Stimulated activated naive CD4-positive, alpha-beta T cell treated with Interleukin-2 at 50 U/mL for 16 hours (primary cell): ENCODE measurements at regions not wholly inside any gene's neighbourhood (a gene's known extent, or its start where the extent isn't known, plus 50 kb on each side); places are given as distances from the start of the nearest gene placed in this dataset.
"Not testable (repeated sequence)": the region's sequence is repeated elsewhere in the genome, so short reads cannot be mapped to it uniquely, and the experiment has no call there.

Experiments used
- DNase-seq: peaks from one replicate; lab custom pipeline; 2025; lab: John Stamatoyannopoulos, UW

GRCh38 chrX:1852082-1852481 is 237.2 kb downstream of the ASMT start:
- no peak for DNase-seq

- no peak for DNase-seq
Measured at GRCh38 chrX:1853447-1853846, 238.6 kb downstream of the ASMT start.

- DNase-seq: no peak
Measured at GRCh38 chrX:1853916-1854315, 239.1 kb downstream of the ASMT start.

GRCh38 chrX:1854861-1855260 is 240.0 kb downstream of the ASMT start:
- not testable (repeated sequence) for DNase-seq

GRCh38 chrX:1859266-1859665 is 244.4 kb downstream of the ASMT start:
- DNase-seq: not testable (repeated sequence)

- DNase-seq: no peak
Measured at GRCh38 chrX:1860936-1861594, 246.2 kb downstream of the ASMT start.

GRCh38 chrX:1863995-1864394 is 249.1 kb downstream of the ASMT start:
- not testable (repeated sequence) for DNase-seq

DNA sequence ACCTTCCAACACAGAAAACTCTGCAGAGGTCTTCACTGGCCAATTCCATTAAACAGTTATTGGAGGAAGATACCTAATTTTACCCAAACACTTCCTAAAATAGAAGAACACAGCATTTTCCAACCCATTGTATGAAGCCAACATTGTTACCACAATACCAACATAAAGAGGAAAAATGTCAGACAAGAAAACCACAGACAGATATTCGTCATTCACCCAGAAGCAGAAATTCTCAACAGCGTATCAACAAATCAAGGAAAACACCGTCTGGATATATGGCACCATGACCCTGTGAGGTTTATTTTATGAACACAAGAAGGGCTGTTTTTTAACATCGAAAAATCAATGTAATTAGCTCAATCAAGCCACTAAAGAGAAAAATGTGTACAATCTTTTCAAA is 255.6 kb downstream of the ASMT start:
- no peak for DNase-seq

DNA sequence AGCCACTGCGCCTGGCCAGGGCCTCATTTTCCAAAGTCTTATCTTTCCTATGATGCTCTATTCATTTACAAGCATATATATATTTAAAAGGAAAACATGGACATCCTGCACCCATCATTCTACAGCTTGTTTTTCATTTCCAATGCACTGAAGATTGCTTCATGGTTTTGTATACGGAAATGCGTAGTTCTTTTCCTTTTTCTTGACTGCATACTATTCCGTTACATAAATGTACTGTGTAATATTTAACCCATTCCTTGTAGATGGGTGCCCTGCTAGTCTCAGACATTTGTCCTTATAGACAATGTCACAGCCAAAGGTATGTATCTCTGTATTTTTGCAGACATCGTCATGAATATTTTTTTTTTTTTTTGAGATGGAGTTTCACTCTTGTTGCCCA is 257.0 kb downstream of the ASMT start:
- DNase-seq: no peak

DNA sequence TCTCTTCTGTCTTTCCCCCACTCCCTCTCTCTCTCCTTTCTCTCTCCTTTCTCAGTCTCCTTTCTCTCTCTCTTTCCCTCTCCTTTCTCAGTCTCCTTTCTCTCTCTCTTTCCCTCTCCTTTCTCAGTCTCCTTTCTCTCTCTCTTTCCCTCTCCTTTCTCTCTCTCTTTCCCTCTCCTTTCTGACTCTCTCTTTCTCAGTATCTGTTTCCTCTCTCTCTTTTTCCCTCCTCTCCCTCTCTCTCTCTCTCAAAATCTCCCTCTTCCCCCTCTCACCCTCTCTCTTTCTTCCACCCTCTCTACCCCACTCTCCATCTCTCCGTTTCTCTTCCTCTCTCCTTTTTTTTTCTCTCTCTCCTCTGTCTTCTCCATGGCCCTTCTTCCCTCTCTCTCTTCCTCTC is 258.8 kb downstream of the ASMT start:
- DNase-seq: no peak

DNA sequence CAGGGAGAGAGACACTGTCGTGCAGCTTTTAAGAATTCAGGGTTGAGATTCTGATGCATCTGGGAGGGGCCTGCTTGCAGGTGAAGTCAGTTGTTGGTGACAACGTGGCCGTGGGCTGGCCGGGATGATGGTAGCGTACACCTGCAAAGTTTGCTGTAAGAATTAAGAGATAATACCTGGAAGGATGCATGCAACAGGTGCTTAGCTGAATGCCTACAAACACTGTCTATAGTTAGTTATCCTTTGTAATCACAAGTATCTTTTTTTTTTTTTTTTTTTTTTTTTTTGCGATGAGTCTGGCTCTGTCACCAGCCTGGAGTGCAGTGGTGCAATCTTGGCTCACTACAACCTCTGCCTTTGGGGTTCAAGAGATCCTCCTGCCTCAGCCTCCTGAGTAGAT is 259.6 kb downstream of the ASMT start:
- no peak for DNase-seq

DNA sequence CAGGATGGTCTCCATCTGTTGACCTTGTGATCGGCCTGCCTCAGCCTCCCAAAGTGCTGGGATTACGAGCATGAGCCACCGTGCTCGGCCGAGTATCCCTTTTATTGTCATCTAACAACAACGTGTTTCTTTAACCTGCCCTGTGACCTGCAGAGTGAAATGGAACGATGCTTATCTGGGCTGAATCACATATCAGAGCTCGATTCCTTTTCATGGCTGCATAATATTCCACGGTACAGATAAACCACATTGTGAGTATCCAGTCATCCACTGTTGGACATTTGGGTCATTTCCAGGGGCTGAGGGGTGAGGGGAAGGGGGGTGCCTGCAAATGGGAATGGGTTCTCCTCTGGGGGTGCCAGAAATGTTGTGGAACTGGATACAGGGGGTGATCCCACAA is 260.0 kb downstream of the ASMT start:
- no peak for DNase-seq

DNA sequence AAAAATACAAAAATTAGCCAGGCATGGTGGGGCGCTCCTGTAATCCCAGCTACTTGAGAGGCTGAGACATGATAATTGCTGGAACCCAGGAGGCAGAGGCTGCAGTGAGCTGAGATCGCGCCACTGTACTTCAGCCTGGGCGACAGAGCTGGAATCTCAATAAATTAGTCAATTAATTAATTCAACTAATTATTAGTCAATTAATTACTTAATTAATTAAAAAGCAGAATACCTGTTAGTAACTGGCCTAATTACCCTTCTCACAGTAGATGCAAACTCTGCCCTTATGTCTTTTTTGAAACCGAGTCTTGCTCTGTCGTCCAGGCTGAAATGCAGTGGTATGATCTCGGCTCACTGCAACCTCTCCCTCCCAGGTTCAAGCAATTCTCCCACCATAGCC is 261.2 kb downstream of the ASMT start:
- no peak for DNase-seq

GRCh38 chrX:1877780-1878179 is 262.9 kb downstream of the ASMT start:
- no peak for DNase-seq

GRCh38 chrX:1880884-1881817 is 266.3 kb downstream of the ASMT start:
- not testable (repeated sequence) for DNase-seq

DNA sequence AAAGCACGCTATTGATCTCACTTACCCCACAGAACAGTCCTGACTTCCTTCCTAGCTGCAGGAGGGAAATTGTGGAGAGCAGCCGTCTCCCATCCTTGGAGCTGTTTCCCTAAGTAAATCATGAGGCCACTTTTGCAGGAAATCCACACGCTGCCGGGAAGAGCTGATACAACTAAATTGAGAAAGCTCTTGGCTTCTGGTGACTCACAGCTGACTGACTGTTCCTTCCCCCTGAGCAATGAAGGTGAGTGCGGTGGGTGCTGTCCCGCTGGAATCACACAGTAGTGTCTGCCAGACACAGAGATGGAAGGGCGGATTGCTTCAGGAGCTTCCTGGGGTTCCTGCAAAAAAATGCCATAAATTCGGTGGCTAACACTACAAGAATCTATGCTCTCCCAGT is 268.9 kb downstream of the ASMT start:
- no peak for DNase-seq

- no peak for DNase-seq
Measured at GRCh38 chrX:1884446-1884845, 269.6 kb downstream of the ASMT start.

- no peak for DNase-seq
Measured at GRCh38 chrX:1885116-1885515, 270.3 kb downstream of the ASMT start.

- DNase-seq: not testable (repeated sequence)
Measured at GRCh38 chrX:1888305-1888704, 273.4 kb downstream of the ASMT start.

DNA sequence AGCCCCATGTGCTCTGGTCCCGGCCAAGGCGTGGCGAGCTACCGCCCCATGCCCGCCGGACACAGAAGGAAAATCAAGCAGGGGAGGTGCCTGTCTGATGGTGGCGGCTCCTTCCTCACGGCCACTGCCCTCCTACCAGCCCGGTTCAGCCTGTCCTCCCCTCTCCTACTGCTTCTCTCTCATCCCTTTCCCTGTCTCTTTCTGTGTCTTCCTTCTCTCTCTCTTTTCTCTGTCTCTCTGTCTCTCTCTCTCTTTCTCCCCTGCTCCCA is 279.1 kb downstream of the ASMT start:
- no peak for DNase-seq

GRCh38 chrX:1894740-1895139 is 279.9 kb downstream of the ASMT start:
- no peak for DNase-seq

DNA sequence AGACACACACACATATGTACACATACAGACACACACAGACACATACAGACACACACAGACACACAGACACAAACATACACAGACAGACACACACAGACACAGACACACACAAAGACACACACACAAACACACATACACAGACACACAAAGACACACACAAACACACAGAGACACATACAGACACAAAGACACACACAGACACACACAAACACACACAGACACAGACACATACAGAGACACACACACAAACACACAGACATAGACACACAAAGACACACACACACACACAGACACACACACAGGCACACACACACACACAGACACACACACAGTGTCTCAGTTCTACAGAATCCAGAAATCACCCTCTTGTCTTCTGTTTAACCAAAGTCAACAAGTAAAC is 280.7 kb downstream of the ASMT start:
- no peak for DNase-seq

DNA sequence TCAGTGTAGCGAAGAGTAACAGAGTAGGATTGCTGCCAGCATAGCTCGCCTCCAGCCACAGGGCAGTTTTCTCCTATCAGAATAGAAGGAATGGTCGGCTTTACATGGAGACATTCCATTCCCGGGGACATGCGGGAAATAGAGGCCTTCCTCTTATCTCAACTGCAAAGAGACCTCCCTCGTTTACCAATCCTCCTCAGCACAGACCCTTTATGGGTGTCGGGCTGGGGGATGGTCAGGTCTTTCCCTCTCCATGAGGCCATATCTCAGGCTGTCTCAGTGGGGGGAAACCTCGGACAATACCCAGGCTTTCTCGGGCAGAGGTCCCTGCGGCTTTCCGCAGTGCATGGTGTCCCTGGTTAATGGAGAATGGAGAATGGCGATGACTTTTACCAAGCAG is 285.0 kb downstream of the ASMT start:
- no peak for DNase-seq

DNA sequence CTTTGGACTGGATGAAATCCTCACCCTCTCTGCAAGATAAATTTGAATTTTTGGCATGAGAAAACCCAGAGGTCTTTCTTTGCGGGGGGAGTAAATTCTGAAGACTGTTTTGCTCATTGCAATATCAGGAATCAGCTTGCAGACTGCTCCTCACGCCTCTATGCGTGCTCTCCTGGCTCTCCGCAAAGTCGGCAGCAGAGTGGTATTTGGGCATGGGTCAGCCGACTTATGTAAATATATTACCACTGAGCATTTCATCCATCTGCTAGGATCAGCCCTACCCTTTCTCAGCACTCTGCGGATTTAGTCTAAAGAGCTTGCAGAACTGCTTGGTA is 288.0 kb downstream of the ASMT start:
- DNase-seq: no peak
